ENCODE measurements at regions not wholly inside any gene's neighbourhood (a gene's known extent, or its start where the extent isn't known, plus 50 kb on each side); places are given as distances from the start of the nearest gene placed in this dataset.

DNA sequence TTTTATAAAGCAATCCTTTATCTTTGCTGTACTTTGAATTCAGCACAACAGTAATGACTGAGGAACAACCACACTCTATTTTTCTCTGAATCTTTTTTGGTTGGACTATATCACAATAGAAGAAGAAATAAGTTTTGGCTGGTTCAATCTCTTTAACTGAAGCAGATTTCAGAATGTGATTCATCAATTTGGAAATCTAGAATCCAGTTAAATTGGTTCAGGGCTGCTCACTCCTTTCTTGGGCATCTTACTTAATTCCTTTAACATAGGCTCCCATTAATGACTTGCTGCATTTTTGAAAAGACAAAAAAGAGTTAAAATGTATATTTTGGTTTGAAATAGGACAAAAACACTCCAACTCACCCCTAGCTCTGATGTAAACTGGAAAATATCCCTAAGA is 688.3 kb upstream of the NECTIN3 start:
- no peak for DNase-seq
- H3K27me3 ChIP-seq (ENCODE audit: insufficient read depth, low read depth, severe bottlenecking) = no peaks in the 10 kb centered on the region
- H3K36me3 ChIP-seq = no peaks in the 10 kb centered on the region
- H3K9me3 ChIP-seq (ENCODE audit: severe bottlenecking) = no peaks in the 10 kb centered on the region
- TF ChIP-seq, protein P1, sequence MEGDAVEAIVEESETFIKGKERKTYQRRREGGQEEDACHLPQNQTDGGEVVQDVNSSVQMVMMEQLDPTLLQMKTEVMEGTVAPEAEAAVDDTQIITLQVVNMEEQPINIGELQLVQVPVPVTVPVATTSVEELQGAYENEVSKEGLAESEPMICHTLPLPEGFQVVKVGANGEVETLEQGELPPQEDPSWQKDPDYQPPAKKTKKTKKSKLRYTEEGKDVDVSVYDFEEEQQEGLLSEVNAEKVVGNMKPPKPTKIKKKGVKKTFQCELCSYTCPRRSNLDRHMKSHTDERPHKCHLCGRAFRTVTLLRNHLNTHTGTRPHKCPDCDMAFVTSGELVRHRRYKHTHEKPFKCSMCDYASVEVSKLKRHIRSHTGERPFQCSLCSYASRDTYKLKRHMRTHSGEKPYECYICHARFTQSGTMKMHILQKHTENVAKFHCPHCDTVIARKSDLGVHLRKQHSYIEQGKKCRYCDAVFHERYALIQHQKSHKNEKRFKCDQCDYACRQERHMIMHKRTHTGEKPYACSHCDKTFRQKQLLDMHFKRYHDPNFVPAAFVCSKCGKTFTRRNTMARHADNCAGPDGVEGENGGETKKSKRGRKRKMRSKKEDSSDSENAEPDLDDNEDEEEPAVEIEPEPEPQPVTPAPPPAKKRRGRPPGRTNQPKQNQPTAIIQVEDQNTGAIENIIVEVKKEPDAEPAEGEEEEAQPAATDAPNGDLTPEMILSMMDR (IDR thresholded peaks at IDR 0.05; ENCODE audit: low read depth, low read length) = no peak
- H3K27ac ChIP-seq = no peak overlapping the region
- H3K4me3 ChIP-seq (ENCODE audit: low read depth, low read length) = no peak overlapping the region

DNA sequence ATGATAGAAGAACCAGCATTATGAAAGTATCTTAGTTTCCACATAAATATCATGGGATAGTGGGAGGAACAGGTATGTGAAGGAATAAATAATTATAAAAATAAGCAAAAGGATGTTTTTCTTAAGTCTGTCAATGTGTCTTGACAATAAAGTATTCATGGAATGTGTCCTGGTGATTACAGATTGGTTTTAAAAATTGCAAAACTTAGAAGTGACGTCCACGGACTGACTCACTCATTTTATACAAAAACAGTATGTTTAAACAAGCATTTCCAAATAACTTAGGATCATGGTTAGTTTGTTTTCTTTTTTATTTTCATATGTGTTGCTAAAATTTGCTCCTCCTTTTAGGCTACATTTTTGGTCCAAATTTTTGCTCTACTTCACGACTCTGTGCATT is 687.0 kb upstream of the NECTIN3 start:
- TF ChIP-seq, protein P1 (IDR thresholded peaks at IDR 0.05; ENCODE audit: low read depth, low read length) = no peak
- Histone ChIP-seq H3K36me3 (no peaks in the 10 kb centered on the region), H3K27me3 (ENCODE audit: insufficient read depth, low read depth, severe bottlenecking) (no peaks in the 10 kb centered on the region), H3K27ac (no peak overlapping the region), H3K4me3 (ENCODE audit: low read depth, low read length) (no peak overlapping the region), H3K9me3 (ENCODE audit: severe bottlenecking) (no peaks in the 10 kb centered on the region)
- no peak for DNase-seq

DNA sequence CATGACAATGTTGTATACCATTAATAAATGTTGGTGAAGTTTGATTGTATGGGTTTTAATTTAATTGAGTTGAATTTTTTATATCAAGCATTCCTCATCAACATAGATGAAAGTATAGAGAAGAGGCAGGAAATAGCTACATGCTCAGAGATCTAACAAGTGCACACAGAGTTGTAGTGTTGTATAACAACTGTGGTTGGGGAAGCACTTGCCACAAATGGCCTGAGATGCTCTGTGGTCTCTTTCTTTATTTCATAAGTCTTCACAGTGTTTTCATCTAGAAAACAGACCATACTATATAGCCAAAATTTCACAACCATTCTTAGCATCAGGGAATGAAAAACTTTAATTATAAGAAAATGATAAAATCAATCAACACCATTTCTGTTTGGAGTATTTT is 682.6 kb upstream of the NECTIN3 start:
- TF ChIP-seq, protein P1 (IDR thresholded peaks at IDR 0.05; ENCODE audit: low read depth, low read length) = no peak
- no peaks in the 10 kb centered on the region for H3K36me3 ChIP-seq
- no peaks in the 10 kb centered on the region for H3K27me3 ChIP-seq (ENCODE audit: insufficient read depth, low read depth, severe bottlenecking)
- no peaks in the 10 kb centered on the region for H3K9me3 ChIP-seq (ENCODE audit: severe bottlenecking)
- H3K27ac ChIP-seq = no peak overlapping the region
- no peak overlapping the region for H3K4me3 ChIP-seq (ENCODE audit: low read depth, low read length)
- no peak for DNase-seq

DNA sequence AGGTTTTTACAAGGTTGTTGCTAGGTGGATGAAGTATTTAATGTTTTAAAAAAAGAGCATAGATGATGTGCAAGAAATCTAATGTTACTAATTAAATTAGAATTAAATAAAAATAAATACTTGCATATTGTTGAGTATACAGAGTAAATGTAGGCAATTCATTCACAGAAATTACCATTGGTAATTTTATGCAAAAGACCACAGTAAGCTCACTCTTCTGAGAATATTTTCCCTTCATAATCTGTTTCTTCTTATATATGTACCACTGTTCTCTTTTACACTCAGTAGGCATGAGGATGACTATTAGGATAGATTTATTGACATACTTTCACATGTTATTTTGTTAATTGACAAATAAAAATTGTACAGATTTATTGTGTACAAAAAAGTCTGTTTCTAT is 681.2 kb upstream of the NECTIN3 start:
- no peak for DNase-seq
- TF ChIP-seq, protein P1 (IDR thresholded peaks at IDR 0.05; ENCODE audit: low read depth, low read length) = no peak
- H3K27me3 ChIP-seq (ENCODE audit: insufficient read depth, low read depth, severe bottlenecking) = no peaks in the 10 kb centered on the region
- no peaks in the 10 kb centered on the region for H3K9me3 ChIP-seq (ENCODE audit: severe bottlenecking)
- no peak overlapping the region for H3K27ac ChIP-seq
- no peaks in the 10 kb centered on the region for H3K36me3 ChIP-seq
- no peak overlapping the region for H3K4me3 ChIP-seq (ENCODE audit: low read depth, low read length)

DNA sequence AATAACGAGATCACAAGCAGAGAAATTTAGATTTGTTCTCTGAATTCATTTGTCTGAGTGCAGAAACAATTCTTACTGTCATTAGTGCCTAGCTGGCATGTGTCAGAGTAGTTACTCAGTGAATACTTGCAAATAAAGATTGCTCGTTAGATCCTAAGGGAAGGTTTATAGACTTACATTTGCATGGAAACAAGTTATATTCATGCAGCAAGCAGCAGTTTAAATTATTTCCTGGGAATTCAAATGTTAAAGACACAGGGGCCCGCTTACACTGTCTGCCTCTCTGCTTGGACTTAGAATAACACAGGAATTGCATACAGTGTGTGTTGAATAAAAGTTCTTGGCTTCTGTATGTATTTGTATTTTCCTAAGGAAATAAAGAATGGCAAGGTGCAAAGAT is 680.6 kb upstream of the NECTIN3 start:
- TF ChIP-seq, protein P1 (IDR thresholded peaks at IDR 0.05; ENCODE audit: low read depth, low read length) = no peak

DNA sequence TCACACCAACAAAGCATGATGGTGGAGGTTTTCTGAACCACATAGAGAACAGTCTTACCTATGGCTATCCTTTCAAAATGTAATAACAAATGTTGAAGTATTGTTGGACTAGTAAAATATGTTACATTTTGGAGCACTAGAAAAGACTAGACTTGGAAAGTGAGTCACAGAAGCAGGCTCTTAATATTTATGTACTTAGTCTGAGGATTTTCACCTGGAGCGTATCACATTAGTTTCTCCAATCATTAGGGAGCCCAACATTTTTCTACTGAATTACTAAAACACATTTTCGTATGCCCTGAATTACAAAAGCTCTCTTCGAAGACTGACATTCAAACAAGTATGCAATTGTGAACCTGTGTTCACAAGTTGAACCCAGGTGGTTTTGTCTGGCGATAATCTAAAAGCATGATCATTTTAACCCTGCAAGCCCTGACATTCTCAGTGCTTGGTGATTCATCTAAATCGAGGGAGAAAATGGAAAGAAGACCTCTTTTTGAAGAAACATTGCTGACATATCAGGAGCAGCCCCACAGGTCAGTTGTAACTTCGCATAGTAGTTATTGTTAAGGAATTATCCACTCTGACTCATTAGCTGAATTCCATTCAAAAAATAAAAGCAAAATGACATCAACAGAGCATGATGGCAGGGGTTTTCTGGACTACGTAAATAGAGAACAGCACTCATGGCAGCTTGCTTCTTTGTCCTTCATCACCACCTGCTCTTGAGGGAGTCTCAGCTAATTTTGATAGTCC is 679.8 kb upstream of the NECTIN3 start:
- no peak for DNase-seq
- no peaks in the 10 kb centered on the region for H3K36me3 ChIP-seq
- no peak overlapping the region for H3K4me3 ChIP-seq (ENCODE audit: low read depth, low read length)
- no peaks in the 10 kb centered on the region for H3K9me3 ChIP-seq (ENCODE audit: severe bottlenecking)
- no peaks in the 10 kb centered on the region for H3K27me3 ChIP-seq (ENCODE audit: insufficient read depth, low read depth, severe bottlenecking)
- no peak overlapping the region for H3K27ac ChIP-seq
- TF ChIP-seq, protein P1 (IDR thresholded peaks at IDR 0.05; ENCODE audit: low read depth, low read length) = no peak

More for the DNA sequence above, 680.6 kb upstream of the NECTIN3 start:
- Histone ChIP-seq H3K27ac (no peak overlapping the region), H3K4me3 (ENCODE audit: low read depth, low read length) (no peak overlapping the region), H3K36me3 (no peaks in the 10 kb centered on the region), H3K9me3 (ENCODE audit: severe bottlenecking) (no peaks in the 10 kb centered on the region), H3K27me3 (ENCODE audit: insufficient read depth, low read depth, severe bottlenecking) (no peaks in the 10 kb centered on the region)
- no peak for DNase-seq

All from WERI-Rb-1 (cell line).